Inferior parietal cortex (tissue), 1 donor: ENCODE measurements at regions not wholly inside any gene's neighbourhood (a gene's known extent, or its start where the extent isn't known, plus 50 kb on each side); places are given as distances from the start of the nearest gene placed in this dataset.

Experiments used
- DNase-seq: peaks from one replicate; pipeline ENCODE4 v3.0.0-alpha.2; 2016; ENCODE audit errors: extremely low spot score

- no peak for DNase-seq
These were observed 104.2 kb upstream of the SPRED2 start for GRCh38 chr2:65536596-65536995.

DNA sequence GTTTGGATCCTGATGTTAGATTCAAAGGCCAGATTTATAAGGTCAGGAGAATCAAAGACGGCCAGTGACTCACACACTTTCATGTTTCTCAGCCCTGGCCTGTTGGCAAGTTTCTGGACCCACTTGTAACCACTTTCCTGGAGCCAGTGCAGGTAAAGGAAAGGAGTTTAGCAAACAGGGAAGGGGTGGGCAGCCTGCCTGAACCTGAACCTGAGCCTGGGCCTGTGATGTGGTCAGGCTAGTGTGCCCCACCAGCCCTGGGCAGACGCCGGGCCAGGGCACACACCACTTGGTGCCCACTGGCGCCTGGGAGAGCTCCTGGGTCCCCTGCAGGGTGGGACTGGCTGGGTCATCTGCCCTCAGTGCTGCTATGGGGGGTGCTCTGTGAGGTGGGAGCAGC, 100.5 kb upstream of the SPRED2 start:
- DNase-seq: no peak

DNA sequence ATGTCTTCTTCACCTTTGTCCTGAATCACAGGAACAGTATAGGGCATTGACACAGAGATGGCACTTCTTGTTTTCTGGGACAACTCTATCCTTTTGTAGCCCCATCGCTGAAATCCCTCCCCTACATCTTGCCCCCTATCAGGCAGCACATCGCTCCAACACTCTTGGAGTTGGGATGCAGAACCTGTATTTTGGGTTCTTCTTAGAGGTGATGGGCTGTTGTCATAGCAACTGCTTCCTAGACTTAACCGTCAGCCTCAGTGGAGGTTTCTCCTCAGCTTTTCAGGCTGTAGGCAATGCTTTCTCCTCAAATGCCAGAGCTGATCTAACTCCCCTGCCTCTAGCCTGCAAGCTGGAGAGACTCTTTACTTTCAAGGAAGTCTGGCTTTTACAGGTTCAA, 99.9 kb upstream of the SPRED2 start:
- no peak for DNase-seq

DNA sequence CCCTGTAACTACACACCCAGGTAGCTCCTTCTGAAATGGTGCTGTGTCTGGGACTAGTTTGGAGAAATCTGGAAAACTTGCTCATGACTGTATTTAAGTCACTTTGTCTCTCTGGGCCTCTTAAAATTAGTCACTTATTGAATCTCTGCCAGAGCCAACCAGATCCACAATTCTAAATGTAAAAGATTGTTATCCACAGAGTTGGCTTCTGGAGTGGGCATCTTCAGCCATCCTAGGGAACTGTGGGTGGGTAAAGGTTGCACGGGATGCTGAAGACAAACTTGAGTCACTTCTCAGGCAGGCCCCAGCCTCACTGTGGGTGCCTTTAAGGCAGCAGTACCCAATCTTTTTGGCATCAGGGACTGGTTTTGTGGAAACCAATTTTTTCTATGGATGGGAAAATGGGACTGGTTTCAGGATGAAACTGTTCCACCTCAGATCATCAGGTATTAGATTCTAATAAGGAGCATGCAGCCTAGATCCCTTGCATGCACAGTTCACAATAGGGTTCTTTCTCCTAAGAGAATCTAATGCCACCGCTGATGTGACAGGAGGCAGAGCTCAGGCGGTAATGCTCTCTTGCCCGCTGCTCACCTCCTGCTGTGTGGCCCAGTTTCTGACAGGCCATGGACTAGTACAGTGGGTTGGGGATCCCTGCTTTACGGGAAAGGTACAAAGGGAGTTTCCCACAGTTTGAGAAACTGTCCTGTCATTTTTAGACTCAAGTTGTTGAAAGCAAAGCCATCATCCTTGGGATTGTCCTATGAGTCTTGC, 98.3 kb upstream of the SPRED2 start:
- DNase-seq: no peak

DNA sequence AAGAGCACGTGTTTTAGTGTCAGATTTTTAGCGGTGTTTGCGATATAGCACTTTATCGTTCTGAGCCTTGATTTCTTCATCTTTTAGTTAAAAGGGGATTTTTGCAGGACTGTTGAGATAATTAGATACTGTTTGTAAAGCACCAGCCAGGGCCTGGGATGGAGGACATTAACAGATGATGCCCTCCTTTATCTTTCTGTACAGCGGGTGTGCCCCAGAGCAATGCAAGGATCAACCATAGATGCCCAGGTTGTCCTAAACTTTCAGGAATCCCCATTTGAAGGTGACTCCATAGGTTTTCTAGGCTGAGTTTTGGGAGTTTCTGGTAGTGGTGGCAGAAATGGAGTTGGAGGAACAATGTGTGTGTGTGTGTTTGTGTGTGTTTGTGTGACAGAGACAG, 97.0 kb upstream of the SPRED2 start:
- DNase-seq: no peak

GRCh38 chr2:65528241-65528574, 95.8 kb upstream of the SPRED2 start:
- DNase-seq: no peak

GRCh38 chr2:65527451-65528240, 95.2 kb upstream of the SPRED2 start:
- no peak for DNase-seq

DNA sequence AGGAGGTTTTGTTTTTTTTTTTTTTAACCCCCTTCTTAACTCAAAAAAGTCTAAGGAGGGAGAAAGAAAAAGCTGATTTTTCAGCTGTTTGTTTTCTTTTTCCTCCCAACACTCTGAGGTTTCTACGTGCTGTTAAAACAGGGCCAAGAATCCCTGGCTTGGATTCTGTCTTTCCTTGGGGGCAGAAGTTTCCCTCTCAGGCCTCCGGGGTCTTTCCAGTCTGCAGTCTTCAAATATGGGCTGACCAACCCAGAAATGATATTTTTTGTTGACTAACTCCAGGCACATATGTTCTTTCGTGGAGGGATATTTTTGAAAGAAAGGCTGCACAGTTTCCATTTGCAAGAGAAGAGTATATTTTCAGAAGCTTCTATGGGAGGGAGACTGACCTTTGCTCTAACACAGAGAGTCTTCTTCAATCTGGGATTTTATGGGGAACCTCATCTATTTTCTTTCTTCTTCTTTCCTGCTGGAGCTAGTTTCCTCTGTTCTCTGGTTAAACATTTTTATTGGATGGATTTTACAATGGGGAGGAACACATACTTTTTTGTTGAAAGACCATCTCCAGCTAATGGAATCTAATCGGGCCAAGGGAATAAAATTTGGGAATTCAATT, 93.3 kb upstream of the SPRED2 start:
- DNase-seq: no peak

DNA sequence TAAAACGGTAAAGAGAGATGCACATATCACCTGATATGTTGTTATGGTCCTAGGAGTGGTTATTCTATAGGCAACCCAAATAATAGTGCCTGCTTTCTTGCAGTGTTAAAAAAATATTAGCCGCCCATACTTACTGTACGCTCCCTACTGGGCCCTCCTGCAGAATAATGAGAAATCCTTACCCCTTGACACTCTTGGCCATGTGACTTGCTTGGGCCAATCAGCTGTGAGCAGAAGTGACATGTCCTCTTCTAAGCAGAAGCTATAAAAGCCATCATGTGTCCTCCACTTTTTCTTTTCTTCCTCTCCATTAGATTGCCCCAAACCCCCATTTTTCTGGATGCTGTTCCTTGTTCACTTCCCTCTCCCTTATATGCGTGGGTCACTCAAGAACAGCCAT, 90.5 kb upstream of the SPRED2 start:
- DNase-seq: no peak

GRCh38 chr2:65518751-65519150, 86.4 kb upstream of the SPRED2 start:
- no peak for DNase-seq

DNA sequence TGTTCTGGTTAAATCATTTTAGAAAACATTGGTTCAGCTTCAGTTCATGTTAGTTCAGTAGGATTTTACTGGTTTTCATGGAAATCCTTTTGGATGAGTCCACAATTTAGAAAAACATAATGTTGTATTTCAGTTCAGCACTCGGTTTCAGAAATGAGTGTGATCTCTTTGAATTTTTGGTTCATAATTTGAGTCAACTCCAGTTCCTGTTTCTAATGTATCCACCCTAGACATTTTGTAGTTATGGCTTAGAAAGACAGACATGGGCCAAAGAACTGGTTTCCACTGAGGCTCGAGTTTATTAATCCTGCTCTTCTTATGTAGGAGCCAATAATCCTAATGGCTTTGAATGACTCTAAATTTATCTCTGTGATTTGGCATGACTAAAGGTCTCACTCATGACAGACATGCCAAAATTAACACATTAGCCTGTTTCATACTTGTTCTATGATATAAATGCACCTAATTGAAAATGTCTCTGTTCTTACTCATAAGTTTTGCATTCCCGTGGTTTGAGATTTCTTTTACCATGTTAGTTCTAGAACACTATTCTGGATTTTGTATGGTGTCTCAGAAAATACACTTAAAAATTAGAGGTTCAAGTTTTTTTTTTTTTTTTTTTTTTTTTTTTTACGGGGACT, 82.3 kb upstream of the SPRED2 start:
- DNase-seq: no peak

DNA sequence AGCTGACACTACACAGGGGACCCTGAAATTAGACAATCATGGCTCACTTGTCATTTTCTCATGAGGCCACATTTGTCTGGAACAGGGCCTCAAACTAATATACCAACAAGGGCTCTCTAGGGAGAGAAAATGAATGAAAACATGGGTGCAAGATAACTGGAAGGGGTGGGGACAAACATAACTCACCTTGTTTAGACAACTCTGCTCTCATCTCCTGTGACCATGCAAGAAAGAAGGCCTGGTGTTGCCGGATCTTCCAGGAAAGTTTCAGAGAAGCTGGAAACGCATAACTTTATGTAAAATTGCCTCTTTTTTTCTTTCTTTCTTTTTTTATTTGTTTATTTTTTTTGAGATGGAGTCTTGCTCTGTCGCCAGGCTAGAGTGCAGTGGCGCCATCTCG, 80.4 kb upstream of the SPRED2 start:
- no peak for DNase-seq

- no peak for DNase-seq
These were observed 78.9 kb upstream of the SPRED2 start for GRCh38 chr2:65511306-65511705.

- DNase-seq: no peak
These were observed 75.8 kb upstream of the SPRED2 start for GRCh38 chr2:65508225-65508624.

DNA sequence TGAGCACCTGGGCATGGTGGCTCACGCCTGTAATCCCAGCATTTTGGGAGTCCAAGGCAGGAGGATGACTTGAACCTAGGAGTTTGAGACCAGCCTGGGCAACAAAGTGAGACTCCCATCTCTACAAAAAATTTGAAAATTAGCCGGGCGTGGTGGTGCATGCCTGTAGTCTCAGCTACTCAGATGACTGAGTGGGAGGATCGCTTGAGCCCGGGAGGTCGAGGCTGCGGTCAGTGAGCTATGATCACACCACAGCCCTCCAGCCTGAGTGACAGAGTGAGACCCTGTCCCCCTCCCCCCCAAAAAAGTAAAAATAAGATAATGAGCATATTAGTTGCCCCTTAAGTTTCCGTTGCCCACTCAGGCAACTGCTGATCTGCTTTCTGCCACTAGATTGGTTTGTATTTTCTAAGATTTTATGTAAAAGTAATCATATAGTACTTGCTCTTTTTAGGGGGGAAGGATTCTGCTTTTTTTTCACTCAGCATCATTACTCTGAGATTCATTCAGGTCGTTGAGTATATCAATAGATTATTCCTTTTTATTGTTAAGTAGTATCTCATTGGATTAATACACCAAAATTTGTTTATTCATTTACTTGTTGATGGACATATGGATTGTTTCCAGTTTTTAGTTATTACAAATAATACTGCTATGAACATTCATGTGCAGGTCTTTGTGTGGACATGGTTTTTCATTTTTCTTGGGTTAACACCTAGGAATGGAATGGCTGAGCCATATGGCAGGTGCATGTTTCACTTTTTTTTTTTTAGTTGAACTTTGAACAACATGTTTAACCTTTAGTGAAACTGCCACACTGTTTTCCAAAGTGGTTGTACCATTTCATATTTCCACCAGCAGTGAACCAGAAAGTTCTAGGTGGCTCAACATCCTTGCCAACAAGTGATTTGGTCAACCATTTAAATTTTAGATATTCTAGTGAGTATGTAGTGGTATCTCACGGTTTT, 75.0 kb upstream of the SPRED2 start:
- DNase-seq: no peak

DNA sequence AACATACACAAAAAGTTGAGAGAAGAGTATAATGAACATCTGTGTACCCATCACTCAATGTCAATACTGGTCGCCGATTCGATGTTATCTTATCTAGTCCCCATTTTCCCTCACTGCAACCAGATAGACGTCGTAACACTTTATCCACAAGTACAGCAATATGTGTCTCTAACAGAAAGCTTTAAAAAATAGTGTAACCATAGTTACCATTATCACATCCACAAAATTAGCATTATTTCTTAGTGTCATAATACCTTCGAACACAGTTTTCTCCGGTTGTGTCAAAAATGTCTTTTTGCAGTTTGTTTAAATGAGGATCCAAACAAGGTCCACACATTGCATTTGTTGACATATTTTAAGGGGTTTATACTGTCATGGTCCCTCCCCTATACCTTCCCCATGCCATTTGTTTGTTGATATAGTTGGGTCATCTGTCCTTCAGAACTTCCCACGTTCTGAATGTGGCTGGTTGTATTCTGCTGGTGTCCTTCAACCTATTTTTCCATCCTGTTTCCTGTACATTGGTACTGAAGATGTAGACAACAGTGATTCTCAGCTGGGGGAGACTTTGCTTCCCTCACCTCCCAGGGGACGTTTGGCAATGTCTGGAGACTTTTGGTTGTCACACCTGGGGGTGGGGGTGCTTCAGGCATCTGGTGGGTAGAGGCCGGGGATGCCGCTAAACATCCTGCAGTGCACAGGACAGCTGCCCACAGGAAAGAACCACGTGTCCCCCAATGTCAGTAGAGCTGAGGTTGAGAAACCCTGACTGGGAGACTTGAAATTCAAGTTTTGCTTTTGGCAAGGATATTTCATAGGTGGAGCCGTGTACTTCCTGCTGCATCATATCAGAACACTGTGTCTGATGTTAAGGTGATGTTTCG, 72.7 kb upstream of the SPRED2 start:
- DNase-seq: no peak

DNA sequence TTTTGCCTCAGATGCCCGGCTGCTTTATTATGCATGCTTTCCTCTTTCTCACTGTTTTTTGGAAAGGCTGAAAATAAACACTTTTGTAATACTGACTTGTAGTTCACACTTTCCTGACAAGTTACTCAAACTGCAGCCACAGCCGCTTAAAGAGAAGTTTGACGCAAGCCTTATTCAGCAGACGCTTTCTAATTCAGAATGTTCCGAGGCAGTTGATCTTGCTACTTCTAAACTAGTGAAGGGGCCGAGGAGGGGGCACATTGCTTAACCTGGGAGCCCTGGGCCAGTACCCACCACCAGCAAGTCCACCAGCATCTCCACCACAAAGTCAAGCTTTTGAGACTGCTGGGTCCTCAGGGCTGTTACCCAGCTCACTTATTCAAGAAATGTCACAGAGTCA, 71.8 kb upstream of the SPRED2 start:
- peak; percentile 16 for DNase-seq

DNA sequence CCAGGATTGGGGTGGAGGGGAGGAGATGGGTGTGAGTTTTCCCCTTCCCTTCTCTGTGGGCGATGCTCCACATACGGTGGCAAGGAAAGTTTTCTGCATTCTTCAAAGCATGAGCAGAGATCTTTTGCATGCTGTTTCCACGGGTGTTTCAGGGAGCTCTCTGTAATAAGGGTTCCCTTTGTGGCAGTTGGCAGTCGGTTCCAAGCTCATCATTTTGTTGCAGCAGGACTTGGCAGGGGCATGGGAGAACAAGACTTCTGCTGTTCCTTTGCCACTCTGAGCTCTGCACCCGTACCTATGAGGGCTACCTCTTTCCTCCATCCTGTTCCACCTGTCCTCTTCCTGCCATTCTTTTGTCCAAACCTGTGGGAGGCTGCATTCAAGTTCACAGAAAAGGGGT, 71.3 kb upstream of the SPRED2 start:
- DNase-seq: peak; percentile 23

DNA sequence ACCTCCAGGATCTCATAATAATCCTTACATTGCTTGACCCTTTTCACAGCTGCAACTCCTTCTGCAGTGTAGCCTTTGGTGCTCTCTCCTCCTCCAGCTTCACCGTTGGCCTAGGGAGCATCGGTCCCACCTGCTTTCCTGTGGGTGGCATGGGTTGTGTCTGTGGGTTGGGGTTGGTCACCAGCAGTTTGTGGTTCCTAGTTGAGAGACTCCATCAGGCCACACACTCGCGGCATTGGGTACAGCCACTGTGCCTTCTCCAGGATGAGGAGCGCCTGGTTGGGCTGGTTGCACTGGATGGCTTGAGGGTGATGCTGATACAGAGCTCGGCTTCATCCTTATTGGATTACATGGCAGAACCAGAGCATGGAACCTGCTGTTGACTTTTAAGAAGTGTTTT, 69.4 kb upstream of the SPRED2 start:
- no peak for DNase-seq

- no peak for DNase-seq
These were observed 68.7 kb upstream of the SPRED2 start for GRCh38 chr2:65501074-65501473.
